Vagina (tissue), 2 donors: ENCODE measurements at regions not wholly inside any gene's neighbourhood (a gene's known extent, or its start where the extent isn't known, plus 50 kb on each side); places are given as distances from the start of the nearest gene placed in this dataset.

Source experiments
- CTCF ChIP-seq, 3 experiments: fragments of 450-650 bp in 2 of 3; fragments of 200-600 bp in 1 of 3; sonication (generic) in 1 of 3; IDR thresholded peaks; one replicate each; pipeline ENCODE4 v1.5.1; 2017 to 2019; ENCODE audit warnings: antibody characterized with exemption in 3 of 3, mild to moderate bottlenecking in 2 of 3, moderate library complexity in 2 of 3
- POLR2A ChIP-seq, 2 donors: fragments of 450-650 bp; IDR thresholded peaks; one replicate each; pipeline ENCODE4 v1.6.1; 2017; ENCODE audit warnings: antibody characterized with exemption in 2 of 2, mild to moderate bottlenecking in 2 of 2, moderate library complexity in 2 of 2
- POLR2AphosphoS5 ChIP-seq, 2 donors: sonication (generic); formaldehyde crosslinking; IDR thresholded peaks; one replicate each; pipeline ENCODE4 v1.9.0; 2017; ENCODE audit warnings: antibody characterized with exemption in 2 of 2, mild to moderate bottlenecking in 2 of 2, low read depth in 1 of 2; ENCODE audit not compliant: insufficient read depth in 1 of 2

GRCh38 chr21:32949701-32950100 is 76.0 kb upstream of the OLIG2 start:
- TF ChIP-seq POLR2A (IDR thresholded peaks at IDR 0.05) (no peak), CTCF (IDR thresholded peaks at IDR 0.05) (no peak), POLR2AphosphoS5 (IDR thresholded peaks at IDR 0.05; ENCODE audit: insufficient read depth in 1 of 2, low read depth in 1 of 2) (no peak)
